GOT3 (cell line): ENCODE measurements at regions not wholly inside any gene's neighbourhood (a gene's known extent, or its start where the extent isn't known, plus 50 kb on each side); places are given as distances from the start of the nearest gene placed in this dataset.
"Not testable (repeated sequence)": the region's sequence is repeated elsewhere in the genome, so short reads cannot be mapped to it uniquely, and the experiment has no call there.

ENCODE experiments used
- DNase-seq: peaks from one replicate; lab custom pipeline; 2025; ENCODE audit warnings: mixed read lengths; lab: John Stamatoyannopoulos, UW

DNA sequence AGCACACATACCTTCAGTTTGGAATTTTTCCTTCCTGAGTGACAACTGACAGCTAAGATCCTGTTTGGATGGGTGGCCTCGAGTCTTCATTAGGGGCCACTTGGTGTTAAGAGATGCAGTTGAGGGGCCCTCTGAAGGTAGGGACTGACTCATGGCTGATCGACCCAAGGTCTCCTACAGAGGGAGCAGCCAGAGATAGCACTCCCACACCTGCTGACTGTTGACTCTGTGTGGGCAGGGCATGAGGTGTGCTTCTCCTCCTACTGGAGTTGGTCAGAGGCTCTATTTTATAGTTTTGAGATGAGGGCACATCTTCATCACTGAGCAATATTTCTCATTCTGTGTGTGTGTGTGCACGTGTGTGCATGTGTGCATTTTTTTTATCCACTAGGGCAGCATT, 378.8 kb upstream of the PODXL start:
- no peak for DNase-seq

DNA sequence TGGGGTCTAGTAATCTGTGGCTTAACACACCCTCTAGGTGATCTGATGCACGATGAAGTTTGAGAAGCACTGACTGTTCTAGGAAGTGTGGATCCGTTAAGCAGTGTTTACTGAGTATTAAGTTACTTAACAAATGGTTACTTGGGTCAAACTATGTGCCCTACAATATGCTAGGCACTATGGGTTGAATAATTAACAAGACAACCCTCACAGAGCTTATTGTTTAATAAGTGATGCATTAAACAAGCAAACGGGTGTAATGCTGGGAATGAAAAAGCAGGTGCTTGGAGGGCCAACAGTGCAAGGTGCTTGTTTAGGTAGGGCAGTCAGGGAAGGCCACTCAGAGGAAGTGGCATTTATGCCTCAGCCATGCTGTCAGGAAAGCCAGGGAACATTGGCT, 378.0 kb upstream of the PODXL start:
- no peak for DNase-seq

DNA sequence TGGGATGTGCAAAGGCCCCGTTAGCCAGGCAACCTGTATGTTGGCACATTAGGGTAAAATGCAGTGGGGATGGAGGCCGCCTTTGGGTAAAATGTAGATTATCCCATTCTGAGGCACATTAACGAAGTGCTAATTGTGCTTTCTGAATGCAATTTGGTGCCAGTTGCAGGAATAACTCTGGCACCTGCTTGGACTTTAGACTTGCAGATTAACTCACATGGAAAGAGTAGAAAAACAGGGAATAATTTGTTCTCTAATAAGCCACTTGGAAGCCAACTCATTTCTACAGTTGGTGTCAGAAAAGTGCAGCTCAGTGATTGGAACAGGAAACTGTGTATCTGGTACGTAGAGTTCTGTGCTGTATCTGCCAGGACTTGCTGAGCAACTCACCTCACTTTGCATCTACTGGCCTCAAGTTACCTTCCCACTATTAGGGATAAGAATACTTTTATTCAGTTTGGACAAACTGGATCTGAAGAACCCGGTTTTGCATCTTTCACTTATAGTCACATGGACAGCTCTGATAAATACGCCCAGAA, 377.4 kb upstream of the PODXL start:
- no peak for DNase-seq

DNA sequence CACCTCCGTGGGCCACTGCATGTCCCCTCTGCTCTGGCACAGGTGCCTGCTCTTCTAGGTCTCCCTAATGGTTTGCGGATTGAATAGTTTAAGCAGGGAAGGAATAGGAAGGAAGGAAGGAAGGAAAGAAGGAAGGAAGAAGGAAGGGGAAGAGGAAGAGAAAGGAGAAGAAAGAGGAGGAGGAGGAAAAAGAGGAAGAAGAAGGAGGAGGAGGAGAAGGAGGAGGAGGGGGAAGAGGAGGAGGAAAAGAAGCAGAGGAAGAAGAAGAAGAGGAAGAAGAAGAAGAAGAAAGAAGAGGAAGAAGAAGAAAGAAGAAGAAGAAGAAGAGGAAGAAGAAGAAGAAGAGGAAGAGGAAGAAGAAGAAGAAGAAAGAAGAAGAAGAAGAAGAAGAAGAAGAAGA, 376.8 kb upstream of the PODXL start:
- not testable (repeated sequence) for DNase-seq

DNA sequence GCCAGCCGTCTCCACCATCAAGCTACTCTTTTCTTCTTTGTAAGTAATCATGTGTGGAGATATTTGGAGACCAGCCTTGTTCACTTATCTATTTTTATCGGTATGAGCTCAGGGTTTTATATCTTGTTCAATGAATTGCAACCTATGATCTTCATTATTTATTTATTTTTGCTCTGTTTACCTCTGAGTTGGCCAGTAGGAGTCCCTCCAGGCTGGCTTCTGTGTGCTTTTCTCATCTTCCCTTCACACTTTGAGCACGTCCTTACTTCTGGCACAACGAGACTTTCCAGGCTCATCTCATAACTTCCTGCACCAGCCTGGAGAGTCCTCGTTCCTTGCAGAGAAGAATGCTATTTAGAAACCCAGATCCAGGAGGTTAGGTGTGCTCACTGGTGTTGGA, 375.8 kb upstream of the PODXL start:
- DNase-seq: no peak

DNA sequence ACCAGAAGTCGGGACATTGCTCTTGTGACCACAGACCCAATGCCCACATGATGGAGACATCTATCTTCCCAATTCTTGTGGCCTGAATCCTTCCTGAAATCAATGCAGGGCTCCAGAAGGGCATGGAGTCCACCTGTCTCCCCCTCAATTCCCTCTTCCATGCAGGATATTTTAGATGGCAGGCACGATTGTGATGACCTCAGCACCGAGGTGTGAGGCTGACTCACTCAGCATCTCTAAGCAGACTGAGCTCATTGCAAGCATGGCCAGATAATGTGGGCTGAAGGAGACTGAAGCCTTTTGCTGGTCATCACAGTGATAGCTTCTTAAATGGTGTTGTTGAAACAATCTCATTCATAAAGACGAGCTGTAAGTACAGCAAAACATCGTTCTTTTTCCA, 374.9 kb upstream of the PODXL start:
- no peak for DNase-seq

DNA sequence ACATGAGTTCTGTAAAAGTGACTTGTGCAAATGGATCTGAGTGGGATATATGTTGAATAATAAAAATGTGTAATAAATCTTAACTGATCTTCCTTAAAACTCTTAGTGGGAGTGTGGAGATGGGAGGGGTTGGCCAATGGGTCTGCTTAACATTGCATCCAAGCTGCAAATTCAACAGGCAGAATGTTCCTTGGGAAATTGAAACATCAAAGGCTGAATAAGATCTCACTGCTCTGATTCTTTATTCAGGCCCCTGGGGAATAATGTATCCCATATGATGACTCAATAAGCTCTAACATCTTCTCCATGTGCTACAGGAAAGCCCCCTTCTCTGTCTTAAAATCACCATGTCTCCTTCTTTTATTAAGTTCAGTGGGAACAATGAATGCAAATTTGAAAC, 373.2 kb upstream of the PODXL start:
- DNase-seq: no peak

DNA sequence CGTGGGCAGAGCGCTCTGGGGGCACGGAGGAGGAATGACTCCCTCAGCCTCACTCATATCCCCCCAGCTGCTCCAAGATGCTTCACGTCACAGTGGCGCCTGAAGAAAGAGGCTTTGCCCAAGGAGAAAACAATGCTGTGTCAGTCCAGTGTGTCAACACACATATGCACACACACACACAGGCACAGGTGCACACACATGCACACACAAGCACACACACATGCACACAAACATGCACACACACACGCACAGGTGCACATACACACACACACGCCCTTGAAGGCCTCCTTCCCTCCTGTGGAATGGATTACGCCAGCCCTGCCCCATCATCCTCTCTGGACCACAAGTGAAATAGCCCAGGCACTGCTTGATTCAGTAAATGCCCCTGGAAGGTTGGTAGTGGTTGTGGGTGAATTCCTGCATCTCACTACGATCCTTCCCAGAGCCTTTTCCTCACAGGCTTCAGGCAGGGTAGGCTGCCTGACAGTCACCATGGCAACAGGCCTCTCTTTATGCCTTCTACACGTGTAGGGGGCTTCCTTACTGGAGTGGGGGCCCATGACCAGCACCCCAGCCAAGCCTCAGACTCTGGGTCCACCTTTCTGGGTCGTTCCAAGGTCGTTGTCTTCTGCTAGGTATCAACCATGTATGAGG, 371.5 kb upstream of the PODXL start:
- no peak for DNase-seq

DNA sequence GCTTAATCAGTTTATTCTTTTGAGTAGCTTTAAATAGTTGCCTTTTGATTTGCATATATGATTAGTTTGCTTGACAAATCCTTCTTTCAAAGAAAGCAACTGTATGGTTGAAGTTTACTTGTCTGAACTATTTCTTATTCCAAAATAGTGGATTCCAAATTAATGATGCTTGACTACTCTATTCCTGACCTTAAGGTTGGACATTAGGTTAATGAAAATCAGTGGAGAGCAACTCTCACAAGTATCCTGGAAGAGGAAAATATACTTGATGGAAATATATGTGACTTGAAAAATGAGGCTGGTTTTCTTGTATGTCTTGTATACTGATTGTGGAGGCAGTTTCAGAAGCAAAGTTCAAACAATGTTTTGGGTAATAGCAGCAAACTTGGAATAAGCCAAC, 369.2 kb upstream of the PODXL start:
- no peak for DNase-seq

DNA sequence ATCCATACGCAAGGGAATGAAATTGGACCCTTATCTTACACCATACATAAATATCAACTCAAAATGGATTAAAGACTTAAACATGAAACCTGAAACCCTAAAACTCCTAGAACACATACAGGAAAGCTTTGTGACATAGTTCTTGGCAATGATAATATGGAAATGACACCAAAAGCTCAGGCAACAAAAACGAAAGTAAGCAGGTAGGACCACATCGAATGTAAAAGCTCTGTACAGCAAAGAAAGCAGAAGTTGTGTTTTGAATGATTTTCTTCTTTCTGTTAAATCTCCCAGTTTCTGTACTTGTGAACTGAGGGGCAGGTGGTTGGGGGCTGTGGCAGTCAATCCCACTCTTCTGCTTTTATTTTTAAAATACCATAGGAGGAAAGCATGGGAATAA, 368.4 kb upstream of the PODXL start:
- DNase-seq: no peak

DNA sequence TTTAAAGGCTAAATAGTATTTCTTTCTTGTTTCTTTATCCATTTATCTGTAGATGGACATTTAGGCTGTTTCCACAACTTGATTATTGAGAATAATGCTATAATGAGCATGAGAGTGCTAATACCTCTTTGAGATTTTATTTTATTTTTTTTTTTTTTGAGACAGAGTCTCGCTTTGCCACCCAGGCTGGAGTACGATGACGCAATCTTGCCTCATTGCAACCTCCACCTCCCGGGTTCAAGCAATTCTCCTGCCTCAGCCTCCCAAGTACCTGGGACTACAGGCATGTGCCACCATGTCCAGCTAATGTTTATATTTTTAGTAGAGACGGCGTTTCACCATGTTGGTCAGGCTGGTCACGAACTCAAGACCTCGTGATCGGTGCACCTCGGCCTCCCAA, 366.5 kb upstream of the PODXL start:
- DNase-seq: not testable (repeated sequence)

DNA sequence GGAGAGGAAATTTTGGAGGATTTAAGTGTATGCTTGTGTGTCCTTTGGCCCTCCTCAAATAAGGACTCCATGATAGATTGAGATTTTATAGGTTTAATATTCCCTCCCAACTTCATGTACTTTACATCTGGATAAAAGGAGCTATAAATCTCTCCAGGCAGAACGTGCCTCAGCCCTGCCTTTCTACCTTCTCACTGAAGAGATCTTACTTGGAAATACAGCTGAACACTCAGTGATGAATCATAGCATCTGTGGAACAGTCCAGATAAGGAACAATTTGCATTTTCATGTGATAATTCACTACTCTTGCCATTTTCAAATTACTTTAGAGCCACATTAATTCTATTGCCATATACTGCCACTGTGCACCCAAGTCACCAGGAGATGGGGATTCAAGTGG, 364.6 kb upstream of the PODXL start:
- DNase-seq: no peak

DNA sequence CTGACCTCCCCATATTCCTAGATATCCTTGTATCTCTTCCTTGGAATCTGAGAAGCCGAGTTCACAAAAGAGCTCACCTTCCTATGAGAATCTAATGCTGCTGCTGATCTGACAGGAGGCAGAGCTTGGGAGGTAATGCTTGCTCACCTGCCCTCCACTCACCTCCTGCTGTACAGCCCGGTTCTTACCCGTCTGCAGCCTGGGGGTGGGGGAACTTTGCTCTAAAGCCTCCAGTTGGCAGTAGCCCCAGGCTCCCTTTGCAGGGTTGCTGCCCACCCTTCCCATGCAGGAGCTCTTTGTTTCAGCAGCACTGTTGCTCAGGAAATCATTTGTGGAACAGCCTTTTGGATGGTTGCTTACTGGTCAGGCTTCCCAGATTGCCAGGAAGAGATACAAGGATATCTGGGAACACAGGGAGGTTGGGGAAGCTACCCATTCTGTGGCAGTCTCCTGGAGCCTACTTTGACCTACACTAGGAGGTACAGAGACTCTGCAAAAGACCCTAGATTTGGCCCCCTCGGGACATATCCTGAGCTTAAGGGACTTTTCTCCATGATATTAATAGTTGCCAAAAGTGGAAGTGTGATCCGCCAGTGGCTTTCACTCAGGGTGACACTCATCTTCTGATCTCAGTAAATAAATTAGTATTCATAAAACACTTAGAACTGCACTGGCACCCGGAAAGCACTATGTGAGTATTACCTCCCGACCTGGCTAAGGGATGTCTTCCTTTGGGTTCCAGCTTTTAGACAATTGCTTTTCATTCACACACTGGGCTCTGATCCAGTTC, 363.7 kb upstream of the PODXL start:
- DNase-seq: no peak

DNA sequence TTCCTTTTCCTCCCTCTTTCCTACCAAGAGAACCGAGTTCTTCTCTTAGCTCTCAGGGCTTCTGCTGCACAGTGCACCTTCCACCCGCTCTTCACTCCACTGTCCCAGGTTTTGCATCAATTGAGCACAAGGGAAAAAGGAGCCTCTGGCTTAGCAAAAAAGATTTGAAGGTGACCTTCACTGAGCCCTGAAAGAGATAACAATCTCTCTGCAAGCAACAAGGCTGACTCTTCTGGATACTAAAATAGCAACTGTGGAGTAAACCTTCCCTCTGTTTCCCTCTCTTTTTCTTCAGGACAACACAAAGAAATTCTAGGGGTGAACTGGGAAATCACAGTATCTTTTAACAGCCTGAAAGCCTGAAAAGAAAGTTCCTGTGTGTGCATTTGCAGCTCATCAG, 354.7 kb upstream of the PODXL start:
- no peak for DNase-seq

DNA sequence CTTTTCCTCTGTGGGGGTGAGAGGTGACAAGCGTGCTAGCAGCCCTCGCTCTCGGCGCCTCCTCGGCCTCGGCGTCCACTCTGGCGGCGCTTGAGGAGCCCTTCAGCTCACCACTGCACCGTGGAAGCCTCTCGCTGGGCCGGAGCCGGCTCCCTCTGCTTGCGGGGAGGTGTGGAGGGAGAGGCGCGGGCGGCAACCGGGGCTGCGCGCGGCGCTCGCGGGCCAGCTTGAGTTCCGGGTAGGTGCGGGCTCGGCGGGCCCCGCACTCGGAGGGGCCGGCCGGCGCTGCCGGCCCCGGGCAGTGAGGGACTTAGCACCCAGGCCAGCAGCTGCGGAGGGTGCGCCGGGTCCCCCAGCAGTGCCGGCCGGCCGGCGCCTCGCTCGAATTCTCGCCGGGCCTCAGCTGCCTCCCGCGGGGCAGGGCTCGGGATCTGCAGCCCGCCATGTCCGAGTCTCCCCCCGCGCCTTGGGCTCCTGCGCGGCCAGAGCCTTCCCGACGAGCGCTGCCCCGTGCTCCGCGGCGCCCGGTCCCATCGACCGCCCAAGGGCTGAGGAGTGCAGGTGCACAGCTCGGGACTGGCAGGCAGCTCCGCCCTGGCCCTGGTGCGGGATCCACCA, 352.8 kb upstream of the PODXL start:
- no peak for DNase-seq

DNA sequence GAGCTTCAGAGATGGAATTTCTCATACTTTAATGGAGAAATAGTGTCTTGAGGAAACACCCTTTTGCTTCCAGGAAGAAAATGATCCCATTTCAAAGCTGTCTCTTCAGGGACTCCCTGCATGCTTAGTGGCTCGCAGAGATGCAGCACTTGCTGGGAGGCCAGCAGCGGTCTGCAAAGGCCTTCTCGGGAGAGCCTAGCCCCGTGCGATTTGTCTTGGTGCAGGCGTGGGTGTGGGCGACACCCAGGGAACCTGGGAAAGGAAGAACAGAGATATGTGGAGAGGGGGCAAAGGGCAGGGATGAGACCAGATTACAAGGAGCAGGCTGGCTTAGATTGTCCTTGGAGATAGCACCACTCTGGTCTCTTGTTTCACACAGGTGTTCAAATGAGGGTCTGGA, 352.3 kb upstream of the PODXL start:
- no peak for DNase-seq

DNA sequence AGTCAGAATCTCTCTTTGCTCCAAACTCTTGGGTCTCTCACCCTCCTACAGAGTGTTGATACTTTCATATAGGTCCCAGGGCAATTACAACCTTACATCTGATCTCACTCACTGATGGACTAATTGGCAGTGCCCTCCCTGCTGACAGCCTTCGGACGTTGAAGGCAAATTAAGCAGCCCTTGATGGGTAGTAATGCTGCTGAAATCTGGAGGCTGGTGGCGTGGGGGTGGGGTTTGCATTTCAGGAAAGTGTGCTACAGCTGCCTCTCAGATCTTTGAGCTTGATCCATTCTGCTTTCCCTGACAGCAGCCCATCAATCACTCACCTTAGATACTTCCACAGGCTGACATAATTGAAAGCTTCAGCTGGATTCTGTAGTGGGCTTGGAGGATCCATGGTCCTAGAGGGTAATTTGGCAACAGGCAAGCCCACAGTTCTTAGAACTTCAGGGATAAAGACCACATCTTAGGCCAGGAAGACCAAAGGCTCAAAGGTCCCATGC, 349.1 kb upstream of the PODXL start:
- no peak for DNase-seq

DNA sequence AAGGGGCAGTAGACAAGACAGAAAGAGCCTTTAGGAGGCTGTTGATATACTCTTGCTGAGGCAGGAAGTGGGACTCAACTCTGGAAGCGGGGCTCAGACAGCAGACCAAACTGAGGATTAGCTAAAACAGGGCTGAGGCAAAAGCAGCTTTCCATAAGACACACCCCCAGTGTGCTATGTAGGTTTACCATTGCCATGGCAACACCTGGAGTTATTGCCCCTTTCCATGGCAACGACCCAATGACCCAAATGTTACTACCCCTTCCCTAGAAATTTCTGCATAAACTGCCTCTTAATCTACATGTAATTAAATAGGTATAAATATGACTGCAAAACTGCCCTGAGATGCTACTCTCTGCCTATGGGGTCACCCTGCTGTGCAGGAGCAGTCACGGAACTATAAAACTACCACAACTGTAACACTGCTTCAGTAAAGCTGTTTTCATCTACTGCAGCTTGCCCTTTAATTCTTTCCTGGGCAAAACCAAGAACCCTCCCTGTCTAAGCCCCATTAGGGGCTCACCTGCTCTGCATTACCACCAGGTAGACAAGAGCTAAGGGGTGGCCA, 348.4 kb upstream of the PODXL start:
- no peak for DNase-seq

DNA sequence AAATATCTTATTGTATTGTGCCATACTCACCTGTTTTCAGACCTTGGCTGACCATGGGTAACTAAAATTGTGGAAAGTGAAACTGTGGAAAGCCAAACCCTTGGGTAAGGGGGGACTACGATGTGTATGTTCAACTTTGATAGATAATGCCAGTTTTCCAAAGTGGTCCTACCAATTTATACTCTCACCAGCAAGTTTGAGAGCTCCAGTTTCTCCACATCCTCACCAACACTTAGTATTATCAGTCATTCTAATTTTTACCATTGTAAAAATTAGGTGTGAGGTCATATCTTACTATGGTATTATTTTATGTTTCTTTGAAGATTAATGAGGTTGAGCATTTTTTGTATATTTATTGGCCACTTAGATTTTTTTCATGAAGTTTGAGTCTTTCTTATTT, 346.9 kb upstream of the PODXL start:
- DNase-seq: no peak

DNA sequence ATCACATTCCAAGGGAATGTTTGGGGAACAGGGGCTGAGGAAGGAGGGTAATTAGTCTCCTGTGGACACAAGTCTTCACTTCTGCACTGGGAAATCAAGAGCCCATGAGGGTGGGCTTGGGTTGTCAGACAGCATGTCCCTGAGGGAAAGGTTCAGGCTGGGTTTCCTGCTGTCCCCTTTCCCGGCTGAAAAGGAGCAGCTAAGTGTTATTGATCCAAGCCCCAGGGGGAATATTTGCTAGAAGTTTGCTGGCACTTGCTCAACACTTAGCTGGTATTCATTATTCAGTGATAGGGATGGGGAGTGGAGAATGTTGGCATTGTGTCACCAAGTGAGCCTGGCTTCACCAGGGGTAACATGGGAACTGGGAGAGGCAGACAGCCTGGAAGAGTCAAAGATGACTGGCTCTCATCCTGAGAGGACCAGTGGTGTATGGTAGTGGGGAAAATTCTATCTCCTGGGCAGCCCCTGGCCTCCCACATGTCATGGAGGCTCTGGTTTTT, 344.4 kb upstream of the PODXL start:
- DNase-seq: no peak

DNA sequence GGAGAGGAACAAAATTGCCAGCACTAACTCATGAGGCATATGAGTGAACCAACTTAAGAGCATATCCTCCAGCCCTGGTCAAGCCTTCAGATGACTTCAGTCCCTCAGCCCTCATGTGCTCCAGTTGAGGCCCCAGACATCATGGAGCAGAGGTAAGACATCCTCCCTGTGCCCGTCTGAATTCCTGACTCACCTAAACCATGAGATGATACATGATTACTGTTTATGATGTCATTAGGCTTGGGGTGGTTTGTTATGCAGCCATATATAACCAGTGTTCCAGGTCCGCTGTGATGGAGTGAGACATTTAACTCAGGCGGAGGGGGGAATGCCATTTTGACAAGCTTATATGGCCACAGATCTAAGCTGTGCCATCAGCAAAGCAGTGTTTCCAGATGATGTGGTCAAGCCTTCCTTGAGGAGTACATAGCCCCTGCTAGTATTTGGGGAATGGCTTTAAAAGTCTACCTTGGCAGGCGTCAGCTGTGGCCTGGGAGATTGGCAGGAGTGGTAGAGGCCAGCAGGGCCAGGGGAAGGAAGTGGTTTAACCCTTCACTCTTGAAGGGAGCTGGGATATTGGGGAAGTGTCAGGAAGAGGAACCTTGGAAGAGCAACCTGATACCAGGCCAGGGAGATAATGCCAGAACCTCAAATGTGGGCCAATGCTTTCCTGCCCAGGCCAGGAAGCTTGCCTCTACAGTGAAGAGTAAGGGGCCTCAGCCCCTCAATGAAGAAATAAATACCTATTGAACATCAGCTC, 343.0 kb upstream of the PODXL start:
- no peak for DNase-seq

DNA sequence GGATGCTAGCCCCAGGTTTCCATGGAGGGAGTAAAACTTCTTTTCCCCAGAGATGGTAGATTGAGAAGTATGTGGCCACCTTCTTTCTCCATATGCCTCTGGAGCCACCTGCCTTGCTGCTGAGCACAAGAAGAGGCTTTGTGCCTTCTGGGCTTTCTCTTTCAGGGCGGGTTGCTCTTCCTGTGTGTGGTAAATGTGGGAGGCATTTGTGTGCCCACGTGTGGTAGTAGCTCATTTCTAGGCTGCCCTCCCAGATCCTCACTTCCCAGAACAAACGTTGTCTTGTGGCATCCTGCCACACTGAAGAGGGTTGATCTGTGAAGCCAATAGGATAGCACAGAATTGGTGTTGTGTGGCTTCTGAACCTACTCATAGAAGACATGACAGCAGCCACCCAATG, 342.0 kb upstream of the PODXL start:
- no peak for DNase-seq
